D721Med (cell line): ENCODE measurements at regions not wholly inside any gene's neighbourhood (a gene's known extent, or its start where the extent isn't known, plus 50 kb on each side); places are given as distances from the start of the nearest gene placed in this dataset.

Experiments
- DNase-seq: peaks from one replicate; pipeline ENCODE4 v3.0.0; 2011; ENCODE audit warnings: low spot score; ENCODE audit not compliant: insufficient read length
- FAIRE-seq: peaks from 2 replicates; lab custom pipeline; 2011; peaks lifted over from hg19 to GRCh38; lab: Jason Lieb, UNC
- TF ChIP-seq, protein P1 (sequence below): IDR thresholded peaks from 2 replicates; pipeline ENCODE4 v1.5.1; 2012; ENCODE audit warnings: mild to moderate bottlenecking, control low read depth; ENCODE audit not compliant: insufficient read depth; ENCODE audit errors: missing control alignments

DNA sequence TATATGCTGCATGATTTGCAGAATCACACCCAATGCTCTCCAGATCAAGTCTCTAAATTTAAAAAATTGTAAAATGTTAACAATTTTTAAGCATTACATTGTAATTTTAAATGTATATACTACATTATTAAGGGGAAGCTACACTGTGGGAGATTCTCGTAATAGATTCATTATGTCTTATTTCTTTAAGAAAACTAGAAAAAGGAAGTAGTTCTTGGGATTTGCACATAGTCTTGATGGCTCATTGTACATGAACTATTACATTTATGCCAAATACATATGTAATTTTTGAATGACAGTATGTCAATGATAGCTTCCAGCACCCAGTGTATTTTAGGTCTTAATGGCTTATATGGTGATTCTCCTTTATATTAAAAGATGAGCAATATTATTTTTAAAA is 250.3 kb downstream of the PTPRC start:
- TF ChIP-seq, protein P1, sequence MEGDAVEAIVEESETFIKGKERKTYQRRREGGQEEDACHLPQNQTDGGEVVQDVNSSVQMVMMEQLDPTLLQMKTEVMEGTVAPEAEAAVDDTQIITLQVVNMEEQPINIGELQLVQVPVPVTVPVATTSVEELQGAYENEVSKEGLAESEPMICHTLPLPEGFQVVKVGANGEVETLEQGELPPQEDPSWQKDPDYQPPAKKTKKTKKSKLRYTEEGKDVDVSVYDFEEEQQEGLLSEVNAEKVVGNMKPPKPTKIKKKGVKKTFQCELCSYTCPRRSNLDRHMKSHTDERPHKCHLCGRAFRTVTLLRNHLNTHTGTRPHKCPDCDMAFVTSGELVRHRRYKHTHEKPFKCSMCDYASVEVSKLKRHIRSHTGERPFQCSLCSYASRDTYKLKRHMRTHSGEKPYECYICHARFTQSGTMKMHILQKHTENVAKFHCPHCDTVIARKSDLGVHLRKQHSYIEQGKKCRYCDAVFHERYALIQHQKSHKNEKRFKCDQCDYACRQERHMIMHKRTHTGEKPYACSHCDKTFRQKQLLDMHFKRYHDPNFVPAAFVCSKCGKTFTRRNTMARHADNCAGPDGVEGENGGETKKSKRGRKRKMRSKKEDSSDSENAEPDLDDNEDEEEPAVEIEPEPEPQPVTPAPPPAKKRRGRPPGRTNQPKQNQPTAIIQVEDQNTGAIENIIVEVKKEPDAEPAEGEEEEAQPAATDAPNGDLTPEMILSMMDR, result no peak
- FAIRE-seq (no peak), DNase-seq (no peak)

DNA sequence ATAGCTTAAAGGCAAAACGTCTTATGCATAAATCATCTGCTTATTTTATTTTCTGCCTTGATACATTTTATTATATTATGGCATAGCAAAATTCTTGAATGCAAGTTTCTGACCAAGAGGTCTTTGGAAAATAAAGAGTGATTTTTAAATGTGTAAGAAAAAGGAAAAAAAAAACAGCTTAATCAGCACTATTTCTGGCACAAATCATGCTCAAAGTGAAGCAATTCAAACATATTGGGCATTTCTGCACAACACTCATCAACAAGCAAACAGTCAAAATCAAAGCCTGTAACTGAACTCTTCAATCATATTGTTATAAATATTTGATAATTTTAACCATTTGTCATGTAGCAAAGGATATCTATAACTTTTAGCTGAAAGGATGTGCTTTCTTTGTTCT is 250.9 kb downstream of the PTPRC start:
- TF ChIP-seq, protein P1, result no peak
- DNase-seq (no peak), FAIRE-seq (peak; percentile 90)

DNA sequence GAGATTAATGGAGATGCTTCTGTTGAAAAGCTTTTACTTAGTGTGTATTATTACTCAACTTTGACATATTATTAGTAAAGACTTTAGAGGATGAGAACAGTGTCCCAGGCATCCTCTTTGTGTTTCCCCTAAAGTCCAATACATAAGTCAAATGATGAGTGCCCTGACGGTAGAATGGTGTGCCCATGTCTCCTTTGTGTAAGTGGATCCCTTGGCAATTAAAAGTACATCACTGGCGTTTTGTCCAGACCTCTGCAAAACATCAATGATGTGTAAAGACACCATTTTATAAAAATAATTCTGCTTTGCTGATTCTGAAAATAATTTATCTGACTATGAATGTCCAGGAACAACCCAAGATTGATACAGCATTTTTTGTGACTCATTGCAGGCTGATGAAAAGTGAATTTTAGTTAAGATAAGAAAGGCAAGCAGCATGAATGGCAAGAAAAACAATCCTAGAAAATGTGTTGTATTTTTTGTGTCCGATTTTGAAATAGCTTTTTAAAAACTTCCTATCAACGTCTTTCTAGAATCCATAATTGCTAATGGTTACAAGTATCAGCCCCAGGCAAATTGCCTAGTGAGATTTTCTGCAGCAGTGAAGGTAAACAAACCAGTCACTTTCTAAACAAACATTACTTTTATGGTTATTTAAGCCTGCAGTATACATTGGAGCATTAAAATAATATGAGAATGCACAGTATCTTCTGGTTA is 251.5 kb downstream of the PTPRC start:
- DNase-seq, result no peak
- TF ChIP-seq, protein P1, result no peak
- FAIRE-seq, result peak; percentile 87

DNA sequence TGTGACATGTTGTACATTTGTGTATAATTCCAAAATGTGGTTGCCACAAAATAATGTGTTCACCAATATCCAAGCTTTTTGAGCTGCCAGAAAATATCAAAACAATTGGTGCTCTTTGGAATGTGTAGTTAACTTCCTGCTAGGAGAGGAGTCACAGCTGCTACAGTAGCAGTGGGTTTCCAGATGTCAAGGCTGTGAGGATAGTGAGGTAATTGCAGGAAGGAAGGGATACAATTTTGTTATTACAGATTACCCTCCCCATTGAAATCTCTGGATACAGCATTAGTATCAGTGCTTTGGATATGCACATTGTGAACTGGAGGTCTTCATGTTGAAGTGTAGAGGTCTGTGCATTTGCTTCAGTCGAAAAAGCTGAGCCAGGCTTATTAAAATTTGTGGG is 253.2 kb downstream of the PTPRC start:
- peak; percentile 97 for FAIRE-seq
- DNase-seq, result no peak
- TF ChIP-seq, protein P1, result no peak

DNA sequence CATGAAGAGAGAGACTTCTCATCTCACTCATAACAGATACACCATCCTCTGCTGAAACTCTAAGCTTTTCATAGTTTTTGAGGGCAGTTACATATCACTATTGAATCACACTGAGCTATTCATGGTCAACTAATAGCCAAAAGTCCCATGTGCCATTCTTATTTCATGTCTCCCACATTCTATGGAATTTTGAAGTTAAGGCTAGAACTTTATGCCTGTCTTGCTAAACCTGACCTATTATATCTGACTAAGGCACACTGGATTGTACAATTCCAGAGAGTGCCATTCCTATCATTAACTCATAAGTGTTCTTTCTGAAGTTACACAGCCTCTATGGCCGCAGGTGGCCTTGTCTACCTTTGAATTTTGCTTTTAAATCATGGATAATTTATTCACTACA is 254.3 kb downstream of the PTPRC start:
- FAIRE-seq (no peak), DNase-seq (no peak)
- TF ChIP-seq, protein P1, result no peak

DNA sequence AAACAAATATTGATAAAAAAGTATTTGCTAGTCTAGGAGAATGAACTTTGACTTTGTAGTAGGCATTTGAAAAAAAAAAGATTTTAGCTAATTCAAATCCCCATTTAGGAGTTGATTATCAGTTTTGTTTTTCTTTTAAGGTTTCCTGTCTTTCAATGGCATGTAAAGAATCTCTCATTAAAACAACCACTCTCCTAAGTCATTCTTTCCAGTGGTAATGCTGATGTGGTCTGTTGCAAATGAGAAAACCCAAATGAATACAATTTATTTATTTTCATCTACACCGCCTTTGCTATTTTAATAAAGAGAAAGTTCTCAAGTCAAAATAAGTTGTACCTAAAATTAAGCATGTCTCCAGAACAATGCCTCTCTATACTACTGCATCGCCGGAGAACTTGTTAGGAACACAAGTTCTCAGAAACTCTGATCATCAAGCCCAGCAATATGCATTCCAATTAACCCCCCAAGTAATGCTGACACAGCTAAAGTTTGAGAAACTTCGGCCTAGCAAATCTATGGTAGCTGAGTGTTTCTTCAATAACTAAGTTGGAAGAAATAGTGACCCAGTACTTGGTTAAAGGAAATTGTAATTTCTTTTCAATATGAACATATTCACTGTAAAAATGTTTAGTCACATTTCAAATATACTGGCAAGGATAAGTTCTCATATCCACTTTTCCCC is 255.1 kb downstream of the PTPRC start:
- FAIRE-seq, result peak; percentile 94

More for the DNA sequence above, 255.1 kb downstream of the PTPRC start:
- TF ChIP-seq, protein P1, result no peak
- DNase-seq, result no peak
